ENCODE measurements at regions not wholly inside any gene's neighbourhood (a gene's known extent, or its start where the extent isn't known, plus 50 kb on each side); places are given as distances from the start of the nearest gene placed in this dataset.

GRCh38 chr12:74816398-74817175, 279.0 kb downstream of the ATXN7L3B start:
- in situ Hi-C loops (cut with HindIII; ENCODE audit: low sequenced_read_pairs), result no loop called here
- H3K4me3 ChIP-seq (ENCODE audit: low read depth, low read length), result no peak overlapping the region
- no peak for TF ChIP-seq CTCF (IDR thresholded peaks at IDR 0.05; ENCODE audit: low read depth, low read length)
- no peak for DNase-seq (ENCODE audit: low read depth, low spot score)

GRCh38 chr12:74817499-74817898, 279.9 kb downstream of the ATXN7L3B start:
- no peak for DNase-seq (ENCODE audit: low read depth, low spot score)
- in situ Hi-C loops (cut with HindIII; ENCODE audit: low sequenced_read_pairs), result no loop called here
- H3K4me3 ChIP-seq (ENCODE audit: low read depth, low read length), result no peak overlapping the region
- TF ChIP-seq CTCF (IDR thresholded peaks at IDR 0.05; ENCODE audit: low read depth, low read length), result no peak

- no peak for DNase-seq (ENCODE audit: low read depth, low spot score)
- no peak for TF ChIP-seq CTCF (IDR thresholded peaks at IDR 0.05; ENCODE audit: low read depth, low read length)
- H3K4me3 ChIP-seq (ENCODE audit: low read depth, low read length), result no peak overlapping the region
- in situ Hi-C loops (cut with HindIII; ENCODE audit: low sequenced_read_pairs), result no loop called here
Observed at GRCh38 chr12:74818412-74818811, 280.8 kb downstream of the ATXN7L3B start.

- H3K4me3 ChIP-seq (ENCODE audit: low read depth, low read length), result no peak overlapping the region
- no peak for TF ChIP-seq CTCF (IDR thresholded peaks at IDR 0.05; ENCODE audit: low read depth, low read length)
- no peak for DNase-seq (ENCODE audit: low read depth, low spot score)
- in situ Hi-C loops (cut with HindIII; ENCODE audit: low sequenced_read_pairs), result no loop called here
Observed at GRCh38 chr12:74820324-74820723, 282.7 kb downstream of the ATXN7L3B start.

GRCh38 chr12:74836567-74836966, 298.9 kb downstream of the ATXN7L3B start:
- no peak for TF ChIP-seq CTCF (IDR thresholded peaks at IDR 0.05; ENCODE audit: low read depth, low read length)
- in situ Hi-C loops (cut with HindIII; ENCODE audit: low sequenced_read_pairs), result no loop called here
- no peak overlapping the region for H3K4me3 ChIP-seq (ENCODE audit: low read depth, low read length)
- no peak for DNase-seq (ENCODE audit: low read depth, low spot score)

GRCh38 chr12:74846116-74846515, 308.5 kb downstream of the ATXN7L3B start:
- in situ Hi-C loops (cut with HindIII; ENCODE audit: low sequenced_read_pairs), result no loop called here

More at GRCh38 chr12:74846116-74846515, 308.5 kb downstream of the ATXN7L3B start:
- no peak for TF ChIP-seq CTCF (IDR thresholded peaks at IDR 0.05; ENCODE audit: low read depth, low read length)
- H3K4me3 ChIP-seq (ENCODE audit: low read depth, low read length), result no peak overlapping the region
- DNase-seq (ENCODE audit: low read depth, low spot score), result no peak
